Cardiac fibroblast (primary cell): ENCODE measurements at regions not wholly inside any gene's neighbourhood (a gene's known extent, or its start where the extent isn't known, plus 50 kb on each side); places are given as distances from the start of the nearest gene placed in this dataset.
"Not testable (repeated sequence)": the region's sequence is repeated elsewhere in the genome, so short reads cannot be mapped to it uniquely, and the experiment has no call there.

Source experiments
- DNase-seq, 2 donors: peaks; one replicate each; pipeline versions ENCODE4 v3.0.0 to v3.0.0-alpha.2; 2010; ENCODE audit warnings: low read depth in 2 of 2
- H3K4me3 ChIP-seq, 2 donors: replicated peaks in 1 of 2; 1 replicate in 1 of 2; 2 replicates in 1 of 2; pipeline ENCODE4 v1.5.1; 2011; ENCODE audit warnings: low read depth in 2 of 2, low read length in 2 of 2, mild to moderate bottlenecking in 2 of 2, moderate library complexity in 1 of 2
- CTCF ChIP-seq: IDR thresholded peaks from one replicate; pipeline ENCODE4 v1.5.1; 2011; ENCODE audit warnings: low read depth, mild to moderate bottlenecking, low read length, inconsistent platforms

GRCh38 chr9:129445794-129446306 is 175.1 kb downstream of the C9orf50 start:
- H3K4me3 ChIP-seq, result no peak overlapping the region
- no peak for TF ChIP-seq CTCF
- DNase-seq, result no peak

- not testable (repeated sequence) for DNase-seq, H3K4me3 ChIP-seq
Observed at GRCh38 chr9:129443515-129444164, 177.3 kb downstream of the C9orf50 start.

GRCh38 chr9:129442803-129443511 is 177.9 kb downstream of the C9orf50 start:
- no peak overlapping the region for H3K4me3 ChIP-seq
- TF ChIP-seq CTCF, result no peak
- no peak for DNase-seq

GRCh38 chr9:129441852-129442251 is 179.0 kb downstream of the C9orf50 start:
- no peak for DNase-seq
- H3K4me3 ChIP-seq, result no peak overlapping the region
- no peak for TF ChIP-seq CTCF

GRCh38 chr9:129440435-129441186 is 180.3 kb downstream of the C9orf50 start:
- H3K4me3 ChIP-seq, result no peak overlapping the region
- DNase-seq, result no peak
- TF ChIP-seq CTCF, result no peak

- no peak for TF ChIP-seq CTCF
- no peak overlapping the region for H3K4me3 ChIP-seq
- no peak for DNase-seq
Observed at GRCh38 chr9:129439242-129439641, 181.7 kb downstream of the C9orf50 start.

GRCh38 chr9:129437626-129438323 is 183.1 kb downstream of the C9orf50 start:
- no peak for DNase-seq
- peak overlapping the region; percentile 42 to 51 for H3K4me3 ChIP-seq
- TF ChIP-seq CTCF, result no peak
